Tibial nerve (tissue), 3 donors: ENCODE measurements at regions not wholly inside any gene's neighbourhood (a gene's known extent, or its start where the extent isn't known, plus 50 kb on each side); places are given as distances from the start of the nearest gene placed in this dataset.

ENCODE experiments used
- CTCF ChIP-seq, 5 experiments: fragments of 200-600 bp in 3 of 5; fragments of 450-650 bp in 2 of 5; sonication (generic) in 3 of 5; IDR thresholded peaks; one replicate each; pipeline ENCODE4 v1.5.1; 2016 to 2019; ENCODE audit warnings: antibody characterized with exemption in 5 of 5, mild to moderate bottlenecking in 3 of 5, moderate library complexity in 2 of 5
- POLR2A ChIP-seq, 2 donors: fragments of 450-650 bp; IDR thresholded peaks; one replicate each; pipeline ENCODE4 v1.6.1; 2017; ENCODE audit warnings: antibody characterized with exemption in 2 of 2, mild to moderate bottlenecking in 2 of 2, moderate library complexity in 2 of 2

GRCh38 chr6:114824409-114824808 is 481.6 kb upstream of the HS3ST5 start:
- TF ChIP-seq CTCF (IDR thresholded peaks at IDR 0.05) (no peak), POLR2A (IDR thresholded peaks at IDR 0.05) (no peak)
